ENCODE measurements at regions not wholly inside any gene's neighbourhood (a gene's known extent, or its start where the extent isn't known, plus 50 kb on each side); places are given as distances from the start of the nearest gene placed in this dataset.

DNA sequence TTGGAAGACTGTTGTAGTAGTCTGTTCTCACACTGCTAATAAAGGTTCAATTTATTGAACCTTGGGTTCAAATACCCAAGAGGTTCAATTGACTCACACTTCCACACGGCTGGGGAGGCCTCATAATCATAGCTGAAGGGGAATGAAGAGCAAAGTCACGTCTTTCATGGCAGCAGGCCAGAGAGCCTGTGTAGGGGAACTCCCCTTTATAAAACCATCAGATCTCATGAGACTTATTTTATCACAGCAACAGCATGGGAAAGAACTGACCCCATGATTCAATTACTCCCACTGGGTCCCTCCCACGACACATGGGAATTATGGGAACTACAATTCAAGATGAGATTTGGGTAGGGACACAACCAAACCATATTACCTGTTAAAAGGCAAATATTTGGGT is 268.2 kb downstream of the TMEM167A start:
- Mint-ChIP-seq H3K4me3 (no peak overlapping the region), H3K9me3 (ENCODE audit: insufficient read depth) (peaks cover 4% of the 10 kb centered on the region), H3K27me3 (ENCODE audit: low read depth) (no peaks in the 10 kb centered on the region), H3K27ac (no peak overlapping the region), H3K4me1 (ENCODE audit: low read depth) (no peaks in the 10 kb centered on the region), H3K36me3 (ENCODE audit: low read depth) (no peaks in the 10 kb centered on the region)
- ATAC-seq = no peak
- CTCF ChIA-PET = interaction anchor here (1.2 kb wide), 1 partner anchor 15 kb away, joined by 4 read pairs; no protein-coding TSS in a partner anchor
- POLR2A ChIA-PET = no interaction called here
- no peak for DNase-seq

DNA sequence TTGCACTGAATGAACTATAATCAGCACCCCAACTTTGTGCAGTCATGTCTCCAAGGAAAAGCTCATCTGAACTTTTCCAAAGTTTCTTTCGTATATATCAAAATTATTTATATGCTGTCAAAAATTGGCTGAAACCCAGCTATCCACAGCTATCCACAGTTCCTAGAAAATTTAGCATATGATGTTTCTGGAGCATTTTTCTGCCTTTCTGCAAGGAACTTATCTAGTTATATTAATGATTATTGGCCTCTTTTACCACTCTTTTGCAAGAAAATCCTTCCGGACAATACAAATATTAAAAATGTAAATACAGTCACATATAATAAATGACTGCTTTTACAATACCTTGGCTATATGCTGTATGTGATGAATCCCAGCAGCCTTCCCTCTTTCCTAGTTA is 270.2 kb downstream of the TMEM167A start:
- no peak for DNase-seq
- H3K36me3 Mint-ChIP-seq (ENCODE audit: low read depth) = no peaks in the 10 kb centered on the region
- no peaks in the 10 kb centered on the region for H3K4me1 Mint-ChIP-seq (ENCODE audit: low read depth)
- POLR2A ChIA-PET = no interaction called here
- H3K4me3 Mint-ChIP-seq = no peak overlapping the region
- no peak overlapping the region for H3K27ac Mint-ChIP-seq
- ATAC-seq = no peak
- CTCF ChIA-PET = interaction anchor here (1.2 kb wide), 1 partner anchor 12 kb away, joined by 3 read pairs; no protein-coding TSS in a partner anchor
- H3K27me3 Mint-ChIP-seq (ENCODE audit: low read depth) = no peaks in the 10 kb centered on the region
- peaks cover 4% of the 10 kb centered on the region for H3K9me3 Mint-ChIP-seq (ENCODE audit: insufficient read depth)

DNA sequence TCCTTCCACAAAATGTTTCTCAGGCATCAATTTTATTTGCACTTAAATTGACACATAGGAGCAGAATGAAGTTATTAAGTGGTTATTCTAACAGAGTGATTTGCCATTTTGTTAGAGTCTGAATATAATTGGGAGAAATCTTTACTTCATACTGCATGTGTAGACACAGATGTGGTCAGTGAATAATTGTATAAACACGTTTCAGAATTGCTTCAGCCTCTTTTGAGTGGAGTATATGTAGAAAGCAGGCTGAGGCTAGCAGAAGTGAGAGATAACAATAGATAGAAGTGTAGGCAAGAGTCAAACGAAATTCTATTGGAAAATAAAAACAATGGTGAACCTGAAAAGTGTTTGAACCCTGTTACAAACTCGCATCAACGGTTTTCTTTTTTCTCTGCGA is 270.7 kb downstream of the TMEM167A start:
- ChIA-PET CTCF (interaction anchor here (1.2 kb wide), 1 partner anchor 12 kb away, joined by 3 read pairs; no protein-coding TSS in a partner anchor), POLR2A (no interaction called here)
- no peaks in the 10 kb centered on the region for H3K36me3 Mint-ChIP-seq (ENCODE audit: low read depth)
- H3K4me3 Mint-ChIP-seq = no peak overlapping the region
- peaks cover 4% of the 10 kb centered on the region for H3K9me3 Mint-ChIP-seq (ENCODE audit: insufficient read depth)
- H3K27me3 Mint-ChIP-seq (ENCODE audit: low read depth) = no peaks in the 10 kb centered on the region
- DNase-seq (no peak), ATAC-seq (no peak)
- no peak overlapping the region for H3K27ac Mint-ChIP-seq
- H3K4me1 Mint-ChIP-seq (ENCODE audit: low read depth) = no peaks in the 10 kb centered on the region

DNA sequence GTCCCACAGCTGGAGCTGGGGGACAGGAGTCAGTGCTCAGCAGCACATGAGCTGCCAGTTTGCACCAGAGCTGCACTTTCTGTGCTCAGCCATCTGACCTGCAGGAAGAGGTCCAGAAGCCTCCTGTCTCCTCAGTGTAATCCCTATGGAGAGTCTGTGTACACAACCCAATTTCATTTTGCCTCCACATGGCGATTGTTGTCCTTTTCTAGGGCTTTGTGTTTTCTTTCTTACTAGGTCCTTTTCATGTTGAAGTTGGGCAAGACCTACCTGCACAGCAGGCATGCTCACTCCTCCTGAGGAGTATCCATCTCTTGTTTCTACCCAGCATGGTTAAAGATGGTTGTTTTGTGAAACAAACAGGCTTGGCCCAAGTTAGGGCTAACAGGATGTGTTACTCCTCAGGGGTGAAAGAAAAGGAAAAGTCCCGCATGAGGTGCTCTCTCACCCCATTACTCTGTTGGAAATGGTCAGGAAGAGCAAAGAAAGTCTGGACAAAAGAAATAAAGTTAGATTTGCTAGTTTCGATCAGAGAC is 273.0 kb downstream of the TMEM167A start:
- ATAC-seq (no peak), DNase-seq (no peak)
- Mint-ChIP-seq H3K27ac (no peak overlapping the region), H3K4me3 (no peak overlapping the region), H3K36me3 (ENCODE audit: low read depth) (no peaks in the 10 kb centered on the region), H3K4me1 (ENCODE audit: low read depth) (no peaks in the 10 kb centered on the region), H3K9me3 (ENCODE audit: insufficient read depth) (peaks cover 4% of the 10 kb centered on the region), H3K27me3 (ENCODE audit: low read depth) (peaks cover 6% of the 10 kb centered on the region)
- POLR2A ChIA-PET = no interaction called here
- CTCF ChIA-PET = interaction anchor here (1.5 kb wide), 1 partner anchor 10 kb away, joined by 5 read pairs; no protein-coding TSS in a partner anchor

DNA sequence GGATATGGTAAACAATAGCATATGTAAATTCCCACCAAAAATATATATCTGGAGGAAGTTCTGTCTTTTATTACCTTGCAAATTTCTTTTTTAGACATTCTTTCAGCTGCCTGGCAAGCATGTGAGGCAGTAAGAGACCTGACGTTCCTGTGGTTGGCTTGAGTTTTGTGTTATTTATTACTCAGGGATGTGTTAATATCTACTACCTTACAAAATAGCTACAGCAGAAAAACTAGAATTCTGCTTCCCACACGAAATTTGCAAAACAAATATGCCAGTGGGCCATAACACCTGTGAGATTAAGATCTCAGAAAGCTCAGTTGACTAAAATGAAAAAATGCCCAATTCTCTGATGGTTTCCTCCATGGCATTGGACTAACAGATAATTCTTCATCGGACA is 274.2 kb downstream of the TMEM167A start:
- CTCF ChIA-PET = interaction anchor here (1.5 kb wide), 1 partner anchor 8 kb away, joined by 5 read pairs; no protein-coding TSS in a partner anchor
- H3K27ac Mint-ChIP-seq = no peak overlapping the region
- no peaks in the 10 kb centered on the region for H3K9me3 Mint-ChIP-seq (ENCODE audit: insufficient read depth)
- POLR2A ChIA-PET = interaction anchor here (0.6 kb wide), 1 partner anchor 17 kb away, joined by 3 read pairs; no protein-coding TSS in a partner anchor
- H3K27me3 Mint-ChIP-seq (ENCODE audit: low read depth) = peaks cover 6% of the 10 kb centered on the region
- no peak for ATAC-seq
- DNase-seq = no peak
- H3K36me3 Mint-ChIP-seq (ENCODE audit: low read depth) = no peaks in the 10 kb centered on the region
- H3K4me1 Mint-ChIP-seq (ENCODE audit: low read depth) = no peaks in the 10 kb centered on the region
- H3K4me3 Mint-ChIP-seq = no peak overlapping the region

DNA sequence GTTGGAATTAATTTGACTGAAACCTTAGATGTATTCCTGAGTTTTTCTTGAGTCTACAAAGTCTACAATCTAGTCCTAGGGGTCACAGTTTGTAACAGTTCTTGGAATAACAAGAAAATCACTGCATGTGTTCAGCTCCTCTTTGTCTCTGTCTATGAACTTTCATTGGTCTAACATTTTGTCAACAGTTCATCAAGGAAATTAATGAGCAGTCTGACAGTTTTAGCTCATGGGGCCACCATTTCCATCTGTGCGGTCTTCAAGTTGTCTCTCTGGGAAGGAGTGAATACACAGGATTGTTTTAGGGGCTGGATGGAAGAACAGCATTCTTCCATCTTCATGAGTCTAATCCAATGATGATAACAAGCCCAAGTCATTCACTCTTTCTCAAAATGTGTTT is 276.4 kb downstream of the TMEM167A start:
- no peak overlapping the region for H3K4me3 Mint-ChIP-seq
- no peaks in the 10 kb centered on the region for H3K4me1 Mint-ChIP-seq (ENCODE audit: low read depth)
- DNase-seq (no peak), ATAC-seq (no peak)
- H3K27ac Mint-ChIP-seq = no peak overlapping the region
- POLR2A ChIA-PET = no interaction called here
- H3K9me3 Mint-ChIP-seq (ENCODE audit: insufficient read depth) = no peaks in the 10 kb centered on the region
- H3K27me3 Mint-ChIP-seq (ENCODE audit: low read depth) = peaks cover 10% of the 10 kb centered on the region
- no peaks in the 10 kb centered on the region for H3K36me3 Mint-ChIP-seq (ENCODE audit: low read depth)
- CTCF ChIA-PET = no interaction called here

DNA sequence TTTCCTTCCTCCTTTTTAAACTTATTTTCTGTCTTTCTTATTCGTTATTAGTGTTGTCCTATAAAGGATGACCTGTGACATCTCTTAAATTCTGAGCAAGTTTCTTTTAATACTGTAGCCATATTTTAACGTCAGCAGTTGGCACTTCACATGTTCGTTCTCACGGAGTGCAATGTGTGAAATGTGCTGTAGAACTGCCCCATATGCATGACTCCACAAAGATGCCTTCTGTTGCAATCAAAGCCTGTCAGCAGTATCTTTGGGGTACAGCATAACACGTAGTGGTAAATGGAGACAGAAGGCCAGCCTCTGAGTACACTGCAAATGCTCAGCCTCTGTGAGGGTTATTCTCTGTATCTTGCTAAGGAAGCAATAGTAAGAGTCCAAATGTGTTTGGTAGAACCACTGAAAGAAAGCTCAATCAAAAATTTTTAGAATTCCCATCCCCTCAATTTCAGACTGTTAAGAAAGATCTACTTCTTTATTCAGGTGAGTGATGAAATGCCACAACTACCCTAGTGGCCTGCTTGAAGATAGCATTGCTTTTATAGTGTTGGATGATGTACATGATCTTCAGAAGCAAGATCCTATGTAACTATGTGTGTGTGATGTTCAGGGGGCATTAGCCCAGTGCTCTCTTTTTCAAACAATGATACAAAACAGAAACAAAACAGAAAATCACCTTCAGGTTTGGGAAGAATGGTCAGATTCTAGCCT is 277.7 kb downstream of the TMEM167A start:
- H3K4me1 Mint-ChIP-seq (ENCODE audit: low read depth) = no peaks in the 10 kb centered on the region
- H3K27me3 Mint-ChIP-seq (ENCODE audit: low read depth) = peaks cover 10% of the 10 kb centered on the region
- no peaks in the 10 kb centered on the region for H3K9me3 Mint-ChIP-seq (ENCODE audit: insufficient read depth)
- H3K36me3 Mint-ChIP-seq (ENCODE audit: low read depth) = no peaks in the 10 kb centered on the region
- ATAC-seq = no peak
- no peak for DNase-seq
- ChIA-PET CTCF (no interaction called here), POLR2A (no interaction called here)
- H3K4me3 Mint-ChIP-seq = no peak overlapping the region
- H3K27ac Mint-ChIP-seq = no peak overlapping the region

DNA sequence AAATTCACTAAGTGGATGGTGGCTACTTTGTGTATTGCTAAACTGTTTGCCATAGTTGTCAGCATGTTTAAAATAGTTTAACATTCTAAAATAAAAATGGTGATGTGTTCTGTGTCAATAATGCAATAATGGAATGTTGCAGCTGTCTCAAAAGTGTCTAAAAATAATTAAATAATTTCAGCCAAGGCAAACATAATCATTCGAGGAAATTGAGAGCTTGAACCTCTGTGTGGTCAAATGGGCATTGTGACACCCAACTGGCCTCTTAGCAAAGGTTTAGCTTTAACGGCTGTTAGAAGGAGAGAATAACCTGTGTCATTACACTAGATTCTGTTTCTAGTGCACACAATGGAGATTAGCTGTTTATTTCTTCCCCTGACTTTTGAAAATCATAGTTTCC is 278.5 kb downstream of the TMEM167A start:
- H3K27me3 Mint-ChIP-seq (ENCODE audit: low read depth) = peaks cover 13% of the 10 kb centered on the region
- DNase-seq (no peak), ATAC-seq (no peak)
- H3K27ac Mint-ChIP-seq = no peak overlapping the region
- H3K4me3 Mint-ChIP-seq = no peak overlapping the region
- CTCF ChIA-PET = no interaction called here
- H3K36me3 Mint-ChIP-seq (ENCODE audit: low read depth) = no peaks in the 10 kb centered on the region
- H3K4me1 Mint-ChIP-seq (ENCODE audit: low read depth) = no peaks in the 10 kb centered on the region
- no peaks in the 10 kb centered on the region for H3K9me3 Mint-ChIP-seq (ENCODE audit: insufficient read depth)
- POLR2A ChIA-PET = no interaction called here

DNA sequence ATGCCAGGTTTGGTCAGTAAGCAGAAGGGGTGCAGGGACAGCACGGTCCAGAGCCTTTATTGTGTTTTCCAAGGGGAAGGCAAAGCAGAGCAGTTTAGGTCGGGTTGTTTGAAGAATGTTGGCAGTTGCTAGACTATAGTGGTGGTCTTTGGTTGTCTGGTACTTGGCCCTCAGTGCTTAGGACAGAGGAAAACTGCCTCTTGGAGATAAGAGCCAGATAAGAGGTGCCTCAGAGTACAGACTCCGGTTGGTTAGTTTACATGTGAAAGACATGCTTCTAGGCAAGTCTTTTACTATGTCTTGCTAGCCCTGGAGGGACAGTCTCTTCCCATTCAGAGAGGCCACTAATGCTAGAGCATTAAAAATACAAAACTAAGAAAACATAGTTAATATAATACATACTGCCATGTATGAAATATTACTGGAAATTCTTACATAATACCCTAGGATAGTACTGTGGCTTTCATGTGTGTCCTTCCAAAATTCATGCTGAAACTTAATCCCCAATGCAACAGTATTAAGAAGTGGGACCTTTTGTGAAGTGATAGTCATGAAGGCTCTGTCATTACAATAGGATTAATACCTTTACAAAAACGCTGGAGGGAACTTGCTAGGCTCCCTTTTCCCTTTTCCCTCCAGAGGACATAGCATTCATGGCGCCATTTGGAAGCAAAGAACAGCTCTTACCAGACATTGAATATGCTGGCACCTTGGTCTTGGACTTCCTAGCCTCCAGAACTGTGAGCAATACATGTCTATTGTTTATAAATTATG is 280.4 kb downstream of the TMEM167A start:
- no peak for ATAC-seq
- Mint-ChIP-seq H3K9me3 (ENCODE audit: insufficient read depth) (no peaks in the 10 kb centered on the region), H3K4me1 (ENCODE audit: low read depth) (no peaks in the 10 kb centered on the region), H3K36me3 (ENCODE audit: low read depth) (peaks cover 2% of the 10 kb centered on the region), H3K27me3 (ENCODE audit: low read depth) (peaks cover 13% of the 10 kb centered on the region), H3K4me3 (no peak overlapping the region), H3K27ac (no peak overlapping the region)
- CTCF ChIA-PET = interaction anchor here (1.2 kb wide), 1 partner anchor 155 kb away, joined by 4 read pairs; no protein-coding TSS in a partner anchor
- DNase-seq = no peak
- POLR2A ChIA-PET = no interaction called here

DNA sequence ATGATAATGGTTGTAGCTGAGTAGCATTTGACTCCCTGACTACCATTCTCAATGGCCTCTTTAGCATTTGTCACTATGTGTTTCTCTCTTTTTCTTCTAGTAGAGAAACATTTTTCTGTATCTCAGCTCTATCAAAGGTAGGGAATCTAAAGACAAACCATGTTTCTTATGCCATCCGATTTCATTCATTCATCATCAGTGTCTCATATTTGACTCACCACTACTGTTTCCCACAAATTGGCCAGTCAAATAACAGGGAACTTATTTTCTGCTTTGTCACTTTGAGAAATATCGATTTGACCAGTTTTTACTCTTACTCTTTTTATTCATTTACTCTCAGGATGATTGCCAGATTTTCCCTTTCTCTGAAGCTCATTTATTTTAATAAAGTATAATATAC is 282.3 kb downstream of the TMEM167A start:
- POLR2A ChIA-PET = no interaction called here
- H3K27ac Mint-ChIP-seq = no peak overlapping the region
- H3K9me3 Mint-ChIP-seq (ENCODE audit: insufficient read depth) = peaks cover 5% of the 10 kb centered on the region
- peaks cover 7% of the 10 kb centered on the region for H3K36me3 Mint-ChIP-seq (ENCODE audit: low read depth)
- H3K27me3 Mint-ChIP-seq (ENCODE audit: low read depth) = peaks cover 7% of the 10 kb centered on the region
- ATAC-seq = no peak
- CTCF ChIA-PET = interaction anchor here (1.1 to 2.6 kb wide), 9 partner anchors 8 to 443 kb away, joined by 3 to 8 read pairs (median 4); no protein-coding TSS in a partner anchor
- no peaks in the 10 kb centered on the region for H3K4me1 Mint-ChIP-seq (ENCODE audit: low read depth)
- no peak for DNase-seq
- H3K4me3 Mint-ChIP-seq = no peak overlapping the region

DNA sequence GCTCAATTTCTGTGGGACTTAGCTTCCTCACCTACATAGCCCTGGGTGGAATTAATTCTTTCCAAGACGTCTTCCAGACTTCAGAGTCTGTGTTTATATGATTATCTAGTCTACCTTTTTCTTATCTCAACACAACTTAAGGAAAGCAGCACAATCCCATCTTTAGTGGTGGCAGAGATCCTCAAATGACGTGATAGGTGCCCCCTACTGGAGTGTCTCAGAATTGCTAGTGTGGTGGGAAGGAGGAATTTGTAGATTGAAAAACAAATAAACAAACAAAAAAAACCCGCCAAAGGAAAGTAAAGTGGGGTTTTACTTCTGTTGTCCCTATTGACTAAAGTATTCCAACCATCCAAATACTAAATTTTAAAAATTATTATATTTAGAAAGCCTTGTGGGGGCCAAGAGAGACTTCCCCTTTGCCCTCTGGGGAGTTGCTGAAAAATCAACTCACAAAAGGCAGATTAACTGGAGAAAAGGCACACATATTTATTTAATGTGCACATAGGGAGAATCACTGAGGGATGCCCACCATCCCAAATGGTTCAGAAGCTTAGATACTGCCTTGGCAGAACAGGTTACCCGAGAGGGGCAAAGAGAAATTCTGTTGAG is 283.3 kb downstream of the TMEM167A start:
- Mint-ChIP-seq H3K9me3 (ENCODE audit: insufficient read depth) (peaks cover 5% of the 10 kb centered on the region), H3K27ac (no peak overlapping the region), H3K36me3 (ENCODE audit: low read depth) (peaks cover 7% of the 10 kb centered on the region), H3K27me3 (ENCODE audit: low read depth) (peaks cover 7% of the 10 kb centered on the region), H3K4me3 (no peak overlapping the region), H3K4me1 (ENCODE audit: low read depth) (no peaks in the 10 kb centered on the region)
- CTCF ChIA-PET = interaction anchor here (1.0 to 2.6 kb wide), 9 partner anchors 9 to 445 kb away, joined by 3 to 8 read pairs (median 4); no protein-coding TSS in a partner anchor
- no peak for ATAC-seq
- POLR2A ChIA-PET = no interaction called here
- peak; percentile 52 for DNase-seq

DNA sequence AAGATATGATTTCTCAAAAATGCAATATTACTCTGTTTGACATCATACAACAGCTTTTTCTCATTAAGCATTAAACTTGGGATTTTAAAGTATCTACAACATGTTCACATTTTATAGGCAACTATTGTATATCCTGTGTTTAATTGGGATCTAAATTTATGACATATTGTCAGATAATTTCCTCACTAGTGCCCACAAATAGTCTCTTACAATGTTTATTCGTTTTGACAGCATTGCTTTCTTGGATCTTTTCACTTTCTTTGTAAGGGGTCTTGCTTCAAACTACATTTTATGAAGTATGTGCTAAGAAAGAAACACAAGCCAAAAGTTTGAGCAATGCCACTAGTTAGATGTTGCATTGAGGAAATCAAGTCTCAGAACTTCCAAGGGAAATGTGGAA is 285.1 kb downstream of the TMEM167A start:
- ATAC-seq = no peak
- H3K9me3 Mint-ChIP-seq (ENCODE audit: insufficient read depth) = peaks cover 5% of the 10 kb centered on the region
- ChIA-PET POLR2A (no interaction called here), CTCF (interaction anchor here (1.1 kb wide), 1 partner anchor 195 kb away, joined by 3 read pairs; no protein-coding TSS in a partner anchor)
- no peak overlapping the region for H3K4me3 Mint-ChIP-seq
- DNase-seq = no peak
- H3K27me3 Mint-ChIP-seq (ENCODE audit: low read depth) = peaks cover 7% of the 10 kb centered on the region
- peaks cover 7% of the 10 kb centered on the region for H3K36me3 Mint-ChIP-seq (ENCODE audit: low read depth)
- H3K27ac Mint-ChIP-seq = no peak overlapping the region
- no peaks in the 10 kb centered on the region for H3K4me1 Mint-ChIP-seq (ENCODE audit: low read depth)

Data from activated CD8-positive, alpha-beta T cell treated with anti-CD3 and anti-CD28 coated beads, Interleukin-2, amount 10 ng/mL, durations not matched to agents 7 days and 5 days (primary cell).